H1 (cell line): ENCODE measurements at regions not wholly inside any gene's neighbourhood (a gene's known extent, or its start where the extent isn't known, plus 50 kb on each side); places are given as distances from the start of the nearest gene placed in this dataset.

ENCODE experiments used
- CTCF ChIA-PET: fragments of 300-600 bp; sonication (Branson Sonifier 250); formaldehyde crosslinking; loops from one replicate; lab custom pipeline; 2021; ENCODE audit not compliant: partially characterized antibody; lab: Charles Lee
- POLR2A ChIA-PET: fragments of 300-600 bp; sonication (Branson Sonifier 250); formaldehyde crosslinking; loops from one replicate; lab custom pipeline; 2021; ENCODE audit warnings: inconsistent platforms; ENCODE audit not compliant: partially characterized antibody; lab: Charles Lee
- DNase-seq, 2 experiments: peaks; one replicate each; pipeline versions ENCODE4 v3.0.0 to v3.0.0-alpha.2; 2010 to 2022; ENCODE audit warnings: low spot score in 2 of 2, low read depth in 1 of 2, mixed read lengths in 1 of 2
- FAIRE-seq: peaks from 2 replicates; lab custom pipeline; 2011; peaks lifted over from hg19 to GRCh38; lab: Jason Lieb, UNC
- H2AFZ ChIP-seq: 2 replicates; pipeline ENCODE4 v1.8.1; 2012; ENCODE audit warnings: low read length, inconsistent platforms
- H2AK5ac ChIP-seq: 2 replicates; pipeline ENCODE4 v1.6.1; 2013; ENCODE audit warnings: low read depth, low read length
- H2BK120ac ChIP-seq: replicated peaks from 2 replicates; pipeline ENCODE3; 2013; ENCODE audit warnings: low read depth, low read length, inconsistent platforms
- H2BK12ac ChIP-seq: 2 replicates; pipeline ENCODE4 v1.6.1; 2013; ENCODE audit warnings: low read depth, low read length
- H2BK15ac ChIP-seq: 2 replicates; pipeline ENCODE4 v1.6.1; 2013; ENCODE audit warnings: low read length
- H2BK20ac ChIP-seq: 2 replicates; pipeline ENCODE4 v1.6.1; 2013; ENCODE audit warnings: low read length
- H2BK5ac ChIP-seq: 2 replicates; pipeline ENCODE4 v1.6.1; 2013; ENCODE audit warnings: low read depth, low read length
- H3K14ac ChIP-seq: 2 replicates; pipeline ENCODE4 v1.6.1; 2013; ENCODE audit warnings: inconsistent platforms; ENCODE audit not compliant: insufficient read length
- H3K18ac ChIP-seq: 2 replicates; pipeline ENCODE4 v1.6.1; 2013; ENCODE audit warnings: low read length; ENCODE audit errors: extremely low read depth
- H3K23ac ChIP-seq: 2 replicates; pipeline ENCODE4 v1.6.1; 2013; ENCODE audit warnings: inconsistent platforms; ENCODE audit not compliant: insufficient read length
- H3K23me2 ChIP-seq: 2 replicates; pipeline ENCODE4 v1.6.1; 2013; ENCODE audit warnings: low read depth, low read length
- H3K27ac ChIP-seq: 2 replicates; pipeline ENCODE4 v1.6.1; 2011; ENCODE audit warnings: low read depth, low read length, inconsistent platforms
- H3K27me3 ChIP-seq, 4 experiments: replicated peaks in 1 of 4; 1 replicate in 1 of 4; 2 replicates in 3 of 4; pipeline versions ENCODE4 v1.6.1 to v1.8.1; 2011 to 2013; ENCODE audit warnings: low read length in 3 of 4, mild to moderate bottlenecking in 3 of 4, inconsistent platforms in 2 of 4, mixed read lengths in 2 of 4, moderate library complexity in 1 of 4; ENCODE audit not compliant: control insufficient read depth in 3 of 4, insufficient read depth in 3 of 4; ENCODE audit errors: extremely low read depth in 1 of 4
- H3K36me3 ChIP-seq, 4 experiments: 2 replicates each; pipeline versions ENCODE4 v1.6.1 to v1.8.1; 2011 to 2013; ENCODE audit warnings: mild to moderate bottlenecking in 4 of 4, low read length in 3 of 4, moderate library complexity in 2 of 4, control low read depth in 1 of 4, inconsistent platforms in 1 of 4; ENCODE audit not compliant: insufficient read depth in 4 of 4, control insufficient read depth in 2 of 4
- H3K4ac ChIP-seq: replicated peaks from 2 replicates; pipeline ENCODE3; 2013; ENCODE audit warnings: low read length, low read depth, mixed read lengths, inconsistent platforms; ENCODE audit not compliant: insufficient read length
- H3K4me1 ChIP-seq, 4 experiments: replicated peaks in 1 of 4; 1 replicate in 1 of 4; 2 replicates in 3 of 4; pipeline versions ENCODE4 v1.6.1 to v1.8.1; 2011 to 2013; ENCODE audit warnings: low read length in 3 of 4, inconsistent platforms in 2 of 4, mixed read lengths in 1 of 4; ENCODE audit not compliant: insufficient read depth in 4 of 4, control insufficient read depth in 3 of 4
- H3K4me2 ChIP-seq, 2 experiments: 2 replicates each; pipeline versions ENCODE4 v1.6.1 to v1.8.1; 2011 to 2013; ENCODE audit warnings: low read depth in 2 of 2, low read length in 2 of 2, control low read depth in 1 of 2, inconsistent platforms in 1 of 2, mild to moderate bottlenecking in 1 of 2; ENCODE audit not compliant: insufficient read depth in 1 of 2
- H3K4me3 ChIP-seq, 4 experiments: fragments of 200-600, 300-600 bp in 1 of 4; sonication (generic), shearing (Covaris generic), sonication (Bioruptor Twin) in 1 of 4; 2 replicates each; pipeline versions ENCODE4 v1.5.1 to v1.8.1; 2011 to 2016; ENCODE audit warnings: low read length in 4 of 4, low read depth in 3 of 4, control low read depth in 2 of 4, inconsistent platforms in 2 of 4, mild to moderate bottlenecking in 2 of 4, mixed read lengths in 1 of 4, moderate library complexity in 1 of 4; ENCODE audit not compliant: insufficient read depth in 2 of 4; ENCODE audit errors: extremely low read depth in 1 of 4
- H3K56ac ChIP-seq: replicated peaks from 2 replicates; pipeline ENCODE3; 2013; ENCODE audit warnings: low read depth, mild to moderate bottlenecking, mixed read lengths, low read length, inconsistent platforms; ENCODE audit not compliant: insufficient read length
- H3K79me1 ChIP-seq: 2 replicates; pipeline ENCODE4 v1.6.1; 2013; ENCODE audit warnings: low read depth, low read length, control low read depth
- H3K79me2 ChIP-seq, 2 experiments: 2 replicates each; pipeline versions ENCODE4 v1.6.1 to v1.8.1; 2012 to 2013; ENCODE audit warnings: low read length in 2 of 2, mild to moderate bottlenecking in 2 of 2, inconsistent platforms in 1 of 2; ENCODE audit not compliant: insufficient read depth in 2 of 2, control insufficient read depth in 1 of 2
- H3K9ac ChIP-seq, 4 experiments: replicated peaks in 1 of 4; 1 replicate in 1 of 4; 2 replicates in 3 of 4; pipeline versions ENCODE4 v1.6.1 to v1.8.1; 2011 to 2013; ENCODE audit warnings: low read depth in 3 of 4, low read length in 3 of 4, control low read depth in 2 of 4, mild to moderate bottlenecking in 2 of 4, moderate library complexity in 2 of 4, inconsistent platforms in 1 of 4; ENCODE audit errors: extremely low read depth in 1 of 4
- H3K9me3 ChIP-seq, 2 experiments: 2 replicates each; pipeline versions ENCODE4 v1.6.1 to v1.8.1; 2012 to 2013; ENCODE audit warnings: mild to moderate bottlenecking in 2 of 2, moderate library complexity in 2 of 2, control low read depth in 1 of 2, inconsistent platforms in 1 of 2, low read depth in 1 of 2, low read length in 1 of 2, mixed read lengths in 1 of 2; ENCODE audit not compliant: insufficient read depth in 2 of 2
- H4K20me1 ChIP-seq, 2 experiments: replicated peaks in 1 of 2; 2 replicates each; pipeline versions ENCODE3 to v1.8.1; 2011 to 2013; ENCODE audit warnings: inconsistent platforms in 2 of 2, low read length in 2 of 2, mild to moderate bottlenecking in 1 of 2; ENCODE audit not compliant: insufficient read depth in 2 of 2, control insufficient read depth in 1 of 2
- H4K5ac ChIP-seq: 2 replicates; pipeline ENCODE4 v1.6.1; 2013; ENCODE audit warnings: low read length, low read depth, mixed read lengths, inconsistent platforms; ENCODE audit not compliant: insufficient read length
- H4K8ac ChIP-seq: 2 replicates; pipeline ENCODE4 v1.8.0; 2013; ENCODE audit warnings: mild to moderate bottlenecking, moderate library complexity, low read length, inconsistent platforms; ENCODE audit not compliant: insufficient read depth; ENCODE audit errors: extremely low read depth
- H4K91ac ChIP-seq: replicated peaks from 2 replicates; pipeline ENCODE3; 2013; ENCODE audit warnings: low read length, mixed read lengths, inconsistent platforms; ENCODE audit not compliant: insufficient read length
- CBX8 ChIP-seq: fragments of 300-800, 300-1000 bp; sonication (generic); IDR thresholded peaks from 2 replicates; pipeline ENCODE4 v1.7.1; 2016; ENCODE audit warnings: low read depth, low read length, borderline replicate concordance
- CREB1 ChIP-seq: IDR thresholded peaks from 2 replicates; pipeline ENCODE4 v1.6.1; 2012; ENCODE audit warnings: inconsistent platforms
- E2F6 ChIP-seq: IDR thresholded peaks from 2 replicates; pipeline ENCODE4 v1.6.1; 2012; ENCODE audit warnings: inconsistent platforms
- EP300 ChIP-seq, 2 experiments: IDR thresholded peaks; 1 replicate in 1 of 2; 2 replicates in 1 of 2; pipeline ENCODE4 v1.6.1; 2011 to 2012; ENCODE audit warnings: low read depth in 2 of 2, low read length in 2 of 2, mild to moderate bottlenecking in 2 of 2, borderline replicate concordance in 1 of 2, inconsistent platforms in 1 of 2, moderate library complexity in 1 of 2
- JUN ChIP-seq: IDR thresholded peaks from 2 replicates; pipeline ENCODE4 v1.6.1; 2011; ENCODE audit warnings: low read depth, mild to moderate bottlenecking, improper control_type of control experiment, low read length
- JUND ChIP-seq: IDR thresholded peaks from 2 replicates; pipeline ENCODE4 v1.6.1; 2011; ENCODE audit warnings: mild to moderate bottlenecking, improper control_type of control experiment, low read length
- KDM4A ChIP-seq: IDR thresholded peaks from one replicate; pipeline ENCODE4 v1.7.1; 2012; ENCODE audit warnings: low read depth, mild to moderate bottlenecking, moderate library complexity, low read length, inconsistent platforms; ENCODE audit not compliant: severe bottlenecking
- KDM5A ChIP-seq: fragments of 200-600 bp; IDR thresholded peaks from 2 replicates; pipeline ENCODE4 v1.7.1; 2012; ENCODE audit warnings: mild to moderate bottlenecking, low read length, inconsistent platforms, mixed read lengths
- PHF8 ChIP-seq: fragments of 200-600 bp; sonication (generic); conservative IDR thresholded peaks from 2 replicates; pipeline ENCODE4 v1.7.1; 2012; ENCODE audit warnings: low read depth, mild to moderate bottlenecking, inconsistent platforms, low read length, moderate library complexity
- POLR2AphosphoS5 ChIP-seq: IDR thresholded peaks from 2 replicates; pipeline ENCODE4 v1.6.1; 2011; ENCODE audit warnings: low read depth, low read length
- SIRT6 ChIP-seq: IDR thresholded peaks from one replicate; pipeline ENCODE4 v1.7.1; 2012; ENCODE audit warnings: low read length, inconsistent platforms
- SP4 ChIP-seq: IDR thresholded peaks from 2 replicates; pipeline ENCODE4 v1.6.1; 2012; ENCODE audit warnings: low read length, inconsistent platforms
- TAF1 ChIP-seq: IDR thresholded peaks from 2 replicates; pipeline ENCODE4 v1.6.1; 2011; ENCODE audit warnings: mild to moderate bottlenecking, low read depth, low read length
- TBP ChIP-seq: IDR thresholded peaks from 2 replicates; pipeline ENCODE4 v1.6.1; 2011; ENCODE audit warnings: low read depth, low read length, improper control_type of control experiment
- WGBS, 2 experiments: shearing (Covaris generic) in 1 of 2; methylation state at CpG; one replicate each; pipeline versions ENCODE4 v1.1.6 to v1.1.7; 2013 to 2015; ENCODE audit warnings: low lambda C conversion rate in 2 of 2, mixed read lengths in 2 of 2, inconsistent platforms in 1 of 2, low coverage in 1 of 2, missing lambda C conversion rate in 1 of 2; ENCODE audit not compliant: insufficient replicate concordance in 2 of 2, insufficient coverage in 1 of 2, insufficient read length in 1 of 2; ENCODE audit errors: extremely low coverage in 1 of 2, missing lambda C conversion rate in 1 of 2; 5-methylcytosine and 5-hydroxymethylcytosine counted together

- no peak for TF ChIP-seq TAF1
- no peak for TF ChIP-seq PHF8
- no peak for TF ChIP-seq SIRT6
- TF ChIP-seq JUN = no peak
- TF ChIP-seq CREB1 = no peak
- no peak for TF ChIP-seq KDM4A
- no peak for TF ChIP-seq CBX8
- TF ChIP-seq EP300 (IDR thresholded peaks at IDR 0.05; ENCODE audit: borderline replicate concordance in 1 of 2, low read depth in 2 of 2, low read length in 2 of 2) = no peak
- TF ChIP-seq POLR2AphosphoS5 = no peak
- TF ChIP-seq E2F6 = no peak
- TF ChIP-seq JUND = no peak
- no peak for TF ChIP-seq SP4
- TF ChIP-seq TBP = no peak
- TF ChIP-seq KDM5A = no peak
- no peak overlapping the region for H3K4me2 ChIP-seq
- WGBS, 2 experiments = 91% methylated on average over 20 of the region's 30 CpGs; no CpG with 5 or more reads in 1 of the 2 experiments
- no peak overlapping the region for H2BK12ac ChIP-seq
- no peak overlapping the region for H3K23ac ChIP-seq
- no peak overlapping the region for H3K4ac ChIP-seq
- no peaks in the 10 kb centered on the region for H3K79me1 ChIP-seq
- H2BK20ac ChIP-seq = no peak overlapping the region
- DNase-seq (no peak), FAIRE-seq (no peak)
- no peak overlapping the region for H4K5ac ChIP-seq
- no peak overlapping the region for H4K8ac ChIP-seq
- no peak overlapping the region for H2AK5ac ChIP-seq
- H3K18ac ChIP-seq = no peak overlapping the region
- H3K27ac ChIP-seq = no peak overlapping the region
- H2BK120ac ChIP-seq = no peak overlapping the region
- no peaks in the 10 kb centered on the region for H3K9me3 ChIP-seq
- H3K14ac ChIP-seq = no peak overlapping the region
- no peak overlapping the region for H2BK5ac ChIP-seq
- H3K4me3 ChIP-seq = no peak overlapping the region
- no peaks in the 10 kb centered on the region for H3K27me3 ChIP-seq
- H3K79me2 ChIP-seq = no peaks in the 10 kb centered on the region
- ChIA-PET CTCF (interaction anchor here (1.6 kb wide), 1 partner anchor 29 kb away, joined by 5 read pairs; no protein-coding TSS in a partner anchor), POLR2A (interaction anchor here (0.5 to 1.0 kb wide), 3 partner anchors 20 to 542 kb away, joined by 3 read pairs; no protein-coding TSS in a partner anchor)
- no peak overlapping the region for H2BK15ac ChIP-seq
- no peak overlapping the region for H4K91ac ChIP-seq
- peaks cover 7% of the 10 kb centered on the region; the same call in 1 of the 2 replicates for H3K23me2 ChIP-seq
- no peak overlapping the region for H2AFZ ChIP-seq
- H3K4me1 ChIP-seq = no peaks in the 10 kb centered on the region
- peaks cover 0 to 4% of the 10 kb centered on the region in 2 experiments for H4K20me1 ChIP-seq
- H3K9ac ChIP-seq = no peak overlapping the region
- no peaks in the 10 kb centered on the region for H3K36me3 ChIP-seq
- no peak overlapping the region for H3K56ac ChIP-seq
These were observed 75.7 kb downstream of the MICALL2 start for GRCh38 chr7:1383398-1384112.
